HG03432 (cell line): ENCODE measurements at regions not wholly inside any gene's neighbourhood (a gene's known extent, or its start where the extent isn't known, plus 50 kb on each side); places are given as distances from the start of the nearest gene placed in this dataset.
"Not testable (repeated sequence)": the region's sequence is repeated elsewhere in the genome, so short reads cannot be mapped to it uniquely, and the experiment has no call there.

Experiments
- ATAC-seq: cut with Tn5 transposase; IDR thresholded peaks from one replicate; pipeline ENCODE4 v1.9.1; 2021; ENCODE audit warnings: mild to moderate bottlenecking, moderate library complexity; ENCODE audit not compliant: unreplicated experiment

DNA sequence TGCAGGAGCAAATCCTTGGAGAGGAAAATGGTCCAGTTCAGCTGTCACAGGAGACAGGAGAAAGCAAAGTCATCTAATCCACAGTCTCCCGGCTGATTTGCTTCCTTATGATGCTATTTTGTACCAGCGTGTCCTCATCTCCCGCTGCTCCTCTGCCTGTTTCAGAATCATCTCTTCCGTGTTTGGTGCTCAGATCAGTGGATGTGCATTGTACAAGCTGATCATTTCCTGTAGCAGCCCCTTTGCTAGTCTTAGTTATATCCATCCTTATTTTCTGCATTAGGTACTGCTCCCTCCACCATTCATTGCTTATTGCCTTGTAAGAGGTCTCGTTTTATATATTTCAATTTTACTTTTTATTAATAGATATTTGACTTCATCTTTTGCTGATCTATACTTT, 219.9 kb upstream of the PRSS58 start:
- ATAC-seq: not testable (repeated sequence)

DNA sequence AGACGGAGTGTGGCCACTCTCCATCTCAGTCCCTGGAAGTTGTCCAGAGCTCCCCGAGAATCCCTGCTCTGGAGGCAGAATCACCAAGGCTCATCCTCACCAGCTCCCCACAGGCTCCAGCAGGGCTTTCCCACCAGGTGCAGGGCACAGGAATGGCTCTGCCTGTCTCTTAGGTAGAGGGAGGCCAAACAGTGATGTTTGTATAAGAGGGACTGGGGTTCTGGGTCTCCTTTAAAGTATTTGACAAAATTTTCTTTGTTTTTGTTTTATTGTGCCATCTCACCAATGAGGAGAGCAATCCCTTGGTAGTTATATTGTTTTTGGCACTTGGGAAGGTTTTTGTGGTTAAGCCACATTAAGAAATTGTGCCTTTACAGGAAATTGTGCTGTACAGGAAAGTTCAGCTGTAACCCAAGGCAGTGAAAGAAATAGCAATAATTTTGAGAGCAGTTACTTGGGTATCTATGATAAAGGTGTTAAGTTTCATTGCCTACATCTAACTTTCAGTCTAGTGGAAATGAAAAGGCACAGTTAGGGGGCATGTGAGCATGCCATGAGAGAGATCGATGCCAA, 219.3 kb upstream of the PRSS58 start:
- ATAC-seq: no peak

DNA sequence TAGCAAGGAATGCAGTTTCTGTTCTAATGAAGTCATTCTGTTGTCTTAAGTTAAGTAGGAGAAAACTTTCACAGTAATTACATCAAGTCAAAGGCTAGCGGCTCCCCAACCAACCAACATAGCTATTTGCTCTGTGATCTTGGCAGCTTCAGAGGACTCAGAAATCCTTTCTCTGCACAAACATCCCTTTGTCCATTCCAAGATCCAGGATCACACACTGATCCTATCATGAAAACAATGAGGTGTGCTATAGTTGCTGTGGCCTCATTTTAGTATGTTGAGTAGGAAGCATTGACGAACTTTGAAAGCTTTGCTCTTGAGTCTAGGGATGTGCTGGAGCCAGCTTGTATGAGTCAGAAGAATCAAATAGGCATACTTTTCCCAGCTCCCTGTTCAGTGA, 218.2 kb upstream of the PRSS58 start:
- ATAC-seq: no peak

DNA sequence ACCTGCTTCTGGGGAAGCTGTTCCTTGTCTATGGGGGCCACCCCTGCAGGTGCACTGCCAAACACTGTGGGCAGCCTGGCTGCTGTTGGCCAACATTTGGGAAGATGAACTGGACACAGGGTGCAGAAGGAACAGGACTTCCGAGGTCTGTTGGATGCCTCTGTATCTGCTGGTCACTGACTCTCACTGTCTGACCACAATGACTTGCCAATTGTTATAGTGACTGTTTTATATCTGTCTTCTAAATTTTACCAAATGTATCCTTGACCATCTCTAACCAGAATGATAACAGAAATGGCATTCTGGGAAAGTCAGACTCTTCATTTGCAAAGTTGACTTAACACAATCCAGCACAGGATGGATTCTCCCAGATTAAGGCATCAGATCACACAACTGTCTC, 214.0 kb upstream of the PRSS58 start:
- no peak for ATAC-seq

DNA sequence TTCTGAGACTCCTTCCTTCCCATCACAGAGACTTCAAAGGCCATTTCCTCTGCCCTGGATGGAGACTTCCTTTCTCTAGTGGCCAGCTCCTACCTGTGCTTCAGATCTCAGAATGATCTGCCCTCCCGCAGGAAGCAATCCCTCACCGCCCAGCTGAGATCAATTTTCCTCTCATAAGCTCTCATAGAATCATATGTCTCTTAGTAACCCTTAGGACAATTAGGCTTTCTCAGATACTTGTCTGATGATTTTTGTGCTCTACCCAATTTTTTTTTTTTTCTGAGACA, 212.6 kb upstream of the PRSS58 start:
- no peak for ATAC-seq

DNA sequence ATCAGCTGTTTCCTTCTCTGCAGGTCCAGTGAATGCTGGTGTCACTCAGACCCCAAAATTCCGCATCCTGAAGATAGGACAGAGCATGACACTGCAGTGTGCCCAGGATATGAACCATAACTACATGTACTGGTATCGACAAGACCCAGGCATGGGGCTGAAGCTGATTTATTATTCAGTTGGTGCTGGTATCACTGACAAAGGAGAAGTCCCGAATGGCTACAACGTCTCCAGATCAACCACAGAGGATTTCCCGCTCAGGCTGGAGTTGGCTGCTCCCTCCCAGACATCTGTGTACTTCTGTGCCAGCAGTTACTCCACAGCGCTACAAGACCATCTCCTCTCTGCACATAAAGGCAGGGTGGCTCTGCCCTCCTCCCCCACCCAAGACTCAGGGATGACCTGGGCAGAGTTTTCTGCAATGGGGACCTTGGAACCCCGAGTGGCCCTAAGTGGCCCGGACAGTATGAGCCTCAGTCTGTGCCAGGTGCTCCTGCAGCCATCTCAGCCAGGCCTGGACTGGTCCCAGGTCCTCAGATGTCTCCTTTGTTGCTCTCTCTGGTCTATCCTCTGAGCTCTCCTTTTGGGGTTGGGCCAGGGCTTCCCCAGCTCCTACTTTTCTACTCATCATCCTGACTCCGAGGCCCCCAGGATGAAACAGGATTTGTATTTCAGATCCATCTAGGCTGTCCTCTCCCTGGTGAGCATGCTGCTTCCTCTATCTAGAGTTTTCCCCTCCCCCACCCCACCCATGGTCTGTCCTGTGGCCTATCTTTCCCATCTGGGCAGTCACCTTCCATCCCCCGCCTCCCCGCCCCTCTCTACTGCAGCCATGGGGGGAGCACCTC, 212.1 kb upstream of the PRSS58 start:
- ATAC-seq: no peak

DNA sequence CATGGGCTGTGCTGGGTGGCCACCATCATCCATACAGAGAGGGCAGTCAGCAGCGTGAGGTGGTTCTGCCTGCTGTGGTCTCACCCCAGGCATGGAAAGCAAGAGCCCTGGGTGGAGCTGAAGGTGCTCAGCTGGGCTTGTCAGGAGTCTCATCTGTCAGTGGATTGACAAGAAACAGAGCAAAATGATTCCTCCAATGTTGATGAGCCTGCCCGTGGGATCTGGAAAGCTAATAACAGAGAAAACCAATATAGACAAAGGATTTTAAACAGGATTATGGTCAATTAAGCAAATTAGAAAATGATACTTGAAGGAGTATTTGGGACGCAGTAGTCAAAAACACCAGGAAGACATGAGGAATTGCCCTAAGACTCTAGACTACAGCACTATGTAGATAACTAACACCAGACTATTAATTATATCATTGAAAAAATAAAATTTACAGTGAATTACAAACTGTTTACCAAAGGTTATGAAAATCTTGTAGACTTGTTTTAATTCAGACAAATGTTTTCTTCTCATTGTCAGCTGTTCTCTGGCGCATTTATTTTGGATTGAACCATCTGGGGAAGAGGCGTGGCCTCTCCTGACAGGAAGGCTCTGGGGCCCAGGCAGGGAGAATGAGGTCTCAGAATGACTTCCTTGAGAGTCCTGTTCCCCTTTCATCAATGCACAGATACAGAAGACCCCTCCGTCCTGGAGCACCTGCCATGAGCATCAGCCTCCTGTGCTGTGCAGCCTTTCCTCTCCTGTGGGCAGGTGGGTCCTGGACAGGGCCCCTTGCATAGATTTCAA, 211.2 kb upstream of the PRSS58 start:
- ATAC-seq: no peak

DNA sequence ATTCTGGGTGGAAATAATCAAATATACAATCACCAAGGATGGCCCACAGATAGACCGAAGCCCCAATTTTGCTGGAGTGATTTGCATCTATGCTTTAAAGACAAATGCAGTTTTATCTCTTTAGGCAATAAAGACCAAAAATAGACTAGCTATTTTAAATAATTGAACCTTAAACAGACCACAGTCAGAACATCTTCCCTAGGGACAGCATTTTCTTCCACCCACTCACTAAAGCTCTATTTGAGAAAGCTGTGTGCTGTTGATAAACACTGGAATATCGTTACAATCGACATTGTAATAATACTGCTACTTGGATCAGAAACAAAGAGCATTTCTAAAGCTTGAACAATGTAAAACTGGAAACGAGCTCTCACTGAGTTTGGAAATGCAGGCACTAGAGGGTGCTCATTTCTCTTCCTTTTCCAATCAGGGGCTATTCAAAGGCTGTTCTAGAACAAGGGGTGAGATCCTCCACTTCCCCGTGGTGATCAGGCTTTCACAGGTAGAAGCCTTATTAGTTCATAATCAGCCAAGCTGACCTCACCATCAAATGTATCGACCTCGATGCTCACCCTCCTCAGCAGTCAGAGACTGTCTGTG, 209.3 kb upstream of the PRSS58 start:
- ATAC-seq: not testable (repeated sequence)

DNA sequence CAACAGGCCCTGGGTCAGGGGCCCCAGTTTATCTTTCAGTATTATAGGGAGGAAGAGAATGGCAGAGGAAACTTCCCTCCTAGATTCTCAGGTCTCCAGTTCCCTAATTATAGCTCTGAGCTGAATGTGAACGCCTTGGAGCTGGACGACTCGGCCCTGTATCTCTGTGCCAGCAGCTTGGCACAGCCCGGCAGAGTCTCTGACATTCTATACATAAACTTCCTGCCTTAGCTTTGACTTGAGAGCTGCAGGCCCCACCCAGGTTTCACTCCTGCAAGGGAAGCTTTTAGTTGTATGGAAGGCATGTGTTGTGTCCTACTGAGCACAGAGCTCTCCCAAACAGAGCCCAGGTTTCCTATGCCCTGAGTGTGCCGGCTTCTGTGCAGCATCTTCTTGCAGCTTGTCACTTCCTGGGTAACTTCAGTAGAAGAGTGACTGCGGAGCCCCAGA, 205.6 kb upstream of the PRSS58 start:
- no peak for ATAC-seq

DNA sequence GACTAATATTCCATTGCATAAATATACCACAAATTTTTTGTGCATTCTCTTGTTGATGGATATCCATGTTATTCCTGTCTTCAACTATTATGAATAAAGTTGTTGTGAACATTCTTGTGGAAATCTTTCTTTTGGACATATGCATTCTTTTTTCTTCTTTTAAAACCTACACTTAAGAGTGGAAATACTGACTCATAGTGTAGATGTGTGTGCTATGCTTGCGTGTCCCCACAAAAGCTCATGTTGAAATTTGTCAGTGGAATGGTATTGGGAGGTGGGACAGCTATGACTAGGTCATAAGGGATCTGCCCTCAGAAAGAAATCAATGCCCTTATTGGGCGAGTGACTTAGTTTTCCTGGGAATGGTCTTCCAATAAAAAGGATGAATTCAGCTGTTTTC, 203.6 kb upstream of the PRSS58 start:
- ATAC-seq: no peak

DNA sequence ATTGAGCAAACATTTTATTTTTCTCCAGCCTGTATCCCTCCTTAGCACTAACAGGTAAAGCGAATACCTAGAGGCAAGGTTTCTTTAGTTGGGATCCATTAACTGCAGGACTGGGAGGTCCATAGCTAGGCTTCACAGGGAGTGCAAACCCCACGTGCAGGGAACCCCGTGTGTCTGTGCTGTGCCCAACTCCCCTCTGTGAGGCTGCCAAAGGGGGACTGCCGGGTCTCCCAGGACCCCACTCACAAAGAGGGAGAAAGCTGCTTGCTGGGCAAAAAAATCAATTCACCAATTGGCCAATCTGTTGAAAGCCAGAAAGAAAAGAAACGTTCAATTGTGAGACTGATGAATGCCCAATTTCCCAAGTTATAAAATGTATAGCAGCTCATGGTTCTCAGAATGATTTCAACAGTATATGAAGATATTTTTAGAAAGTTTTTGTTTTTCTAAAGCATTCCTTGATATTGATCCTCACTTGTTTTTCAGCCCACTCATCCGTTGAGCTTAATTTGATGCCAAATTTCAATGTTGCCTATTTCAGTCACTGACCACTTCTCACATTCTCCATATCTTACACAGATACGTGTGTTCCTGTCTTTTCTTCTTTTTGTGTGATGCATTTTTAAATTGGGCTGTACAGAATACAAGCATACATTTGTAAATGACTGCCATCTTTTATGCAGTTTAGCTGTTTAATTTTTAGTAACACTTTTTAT, 202.7 kb upstream of the PRSS58 start:
- no peak for ATAC-seq

DNA sequence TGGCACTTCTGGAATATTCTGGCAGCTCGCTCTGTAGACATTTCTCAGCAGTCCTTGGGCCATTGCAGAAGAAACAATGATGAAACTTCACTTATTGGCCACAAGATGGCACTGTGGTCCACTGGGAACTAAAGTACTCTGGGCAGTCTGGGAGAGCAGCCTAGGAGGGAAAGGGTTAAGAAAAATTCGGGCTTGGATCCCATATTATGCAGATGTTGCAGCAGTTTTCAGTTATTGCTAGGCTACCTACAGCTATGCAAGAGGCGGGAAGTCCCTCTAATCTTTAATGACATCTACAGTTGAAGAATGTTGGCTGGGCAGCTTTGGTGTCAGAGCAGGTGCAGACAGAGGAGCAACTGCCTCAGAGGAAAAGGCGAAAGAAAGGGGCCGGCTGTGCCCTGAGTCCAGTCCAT, 201.7 kb upstream of the PRSS58 start:
- peak; percentile 82 for ATAC-seq

DNA sequence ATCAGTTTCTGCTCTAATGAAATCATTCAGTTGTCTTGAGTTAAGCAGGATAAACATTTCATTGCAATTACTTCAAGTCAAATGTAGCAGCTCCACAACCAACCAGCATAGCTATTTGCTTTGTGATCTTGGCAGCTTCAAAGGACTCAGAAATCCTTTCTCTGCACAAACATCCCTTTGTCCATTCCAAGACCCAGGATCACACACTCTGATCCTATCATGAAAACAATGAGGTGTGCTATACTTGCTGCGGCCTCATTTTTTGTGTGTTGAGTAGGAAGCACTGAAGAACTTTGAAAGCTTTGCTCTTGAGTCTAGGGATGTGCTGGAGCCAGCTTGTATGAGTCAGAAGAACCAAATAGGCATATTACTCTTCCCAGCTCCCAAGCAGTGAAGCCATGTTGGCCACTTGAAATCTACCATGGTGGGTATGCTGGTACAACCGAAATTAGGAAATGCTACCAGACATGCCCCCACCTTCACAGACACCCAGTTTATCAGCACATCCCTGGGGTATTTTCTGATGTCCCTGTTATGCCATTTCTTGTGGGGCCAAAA, 199.4 kb upstream of the PRSS58 start:
- no peak for ATAC-seq

DNA sequence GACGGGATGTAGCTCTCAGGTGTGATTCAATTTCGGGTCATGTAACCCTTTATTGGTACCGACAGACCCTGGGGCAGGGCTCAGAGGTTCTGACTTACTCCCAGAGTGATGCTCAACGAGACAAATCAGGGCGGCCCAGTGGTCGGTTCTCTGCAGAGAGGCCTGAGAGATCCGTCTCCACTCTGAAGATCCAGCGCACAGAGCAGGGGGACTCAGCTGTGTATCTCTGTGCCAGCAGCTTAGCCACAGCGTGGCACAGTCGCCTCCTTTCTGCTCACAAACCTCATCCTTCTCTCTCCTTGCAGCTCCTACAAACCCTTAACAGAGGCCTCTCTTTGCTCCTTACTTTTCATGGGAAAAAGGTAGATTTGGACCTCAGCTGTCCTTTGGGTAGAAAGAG, 197.5 kb upstream of the PRSS58 start:
- no peak for ATAC-seq

DNA sequence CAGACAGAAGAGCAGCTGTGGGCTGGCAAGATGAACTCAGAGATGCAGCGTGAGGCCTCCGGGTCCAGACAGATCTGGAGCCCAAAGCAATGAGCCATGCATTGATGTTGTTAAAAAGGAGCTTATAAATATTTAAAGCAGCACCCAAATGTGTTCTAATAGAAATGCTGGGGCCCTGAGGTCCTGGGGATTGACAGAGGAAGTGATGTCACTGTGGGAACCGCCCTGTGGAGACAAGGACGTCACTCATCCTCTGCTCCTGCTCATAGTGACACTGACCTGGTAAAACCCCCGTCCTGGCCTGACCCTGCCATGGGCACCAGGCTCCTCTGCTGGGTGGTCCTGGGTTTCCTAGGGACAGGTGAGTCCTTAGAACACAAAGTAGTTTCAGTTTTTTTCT, 197.0 kb upstream of the PRSS58 start:
- no peak for ATAC-seq

DNA sequence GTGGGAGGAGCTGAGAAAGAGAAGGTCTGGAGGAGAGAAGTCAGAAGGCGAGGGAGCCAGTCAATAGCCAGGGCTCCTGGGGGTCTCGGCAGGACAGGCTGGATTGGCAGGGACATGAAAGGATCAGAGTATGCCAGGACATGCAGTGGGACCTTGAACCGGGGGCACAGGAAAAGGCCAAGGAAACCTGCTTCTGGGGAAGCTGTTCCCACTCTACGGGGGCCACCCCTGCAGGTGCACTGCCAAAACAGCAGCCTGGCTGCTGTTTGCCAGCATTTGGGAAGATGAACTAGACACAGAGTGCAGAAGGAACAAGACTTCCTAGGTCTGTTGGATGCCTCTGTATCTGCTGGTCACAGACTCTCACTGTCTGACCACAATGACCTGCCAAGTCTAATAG, 194.9 kb upstream of the PRSS58 start:
- no peak for ATAC-seq

DNA sequence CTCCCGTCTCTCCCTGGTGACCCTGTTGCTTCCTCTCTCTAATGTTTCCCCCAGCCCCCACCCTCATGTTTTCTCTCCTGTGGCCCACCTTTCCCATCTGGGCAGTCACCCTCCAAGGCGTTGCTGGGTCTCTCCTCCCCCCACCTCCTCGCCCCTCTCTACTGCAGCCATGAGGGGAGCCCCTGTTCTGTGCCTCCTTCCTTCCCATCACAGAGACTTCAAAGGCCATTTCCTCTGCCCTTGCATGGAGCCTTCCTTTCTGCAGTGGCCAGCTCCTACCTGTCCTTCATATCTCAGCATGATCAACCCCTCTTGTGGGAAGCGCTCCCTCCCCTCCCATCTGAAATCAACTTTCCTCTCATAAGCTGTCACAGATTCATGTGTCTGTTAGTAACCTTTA, 194.0 kb upstream of the PRSS58 start:
- no peak for ATAC-seq

DNA sequence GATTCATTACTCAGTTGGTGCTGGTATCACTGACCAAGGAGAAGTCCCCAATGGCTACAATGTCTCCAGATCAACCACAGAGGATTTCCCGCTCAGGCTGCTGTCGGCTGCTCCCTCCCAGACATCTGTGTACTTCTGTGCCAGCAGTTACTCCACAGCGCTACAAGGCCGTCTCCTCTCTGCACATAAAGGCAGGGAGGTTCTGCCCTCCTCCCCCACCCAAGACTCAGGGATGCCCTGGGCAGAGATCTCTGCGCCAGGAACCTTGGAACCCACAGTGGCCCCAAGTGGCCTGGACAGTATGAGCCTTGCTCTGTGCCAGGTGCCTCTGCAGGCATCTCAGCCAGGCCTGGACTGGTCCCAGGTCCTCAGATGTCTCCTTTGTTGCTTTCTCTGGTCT, 193.4 kb upstream of the PRSS58 start:
- peak; percentile 45 for ATAC-seq

DNA sequence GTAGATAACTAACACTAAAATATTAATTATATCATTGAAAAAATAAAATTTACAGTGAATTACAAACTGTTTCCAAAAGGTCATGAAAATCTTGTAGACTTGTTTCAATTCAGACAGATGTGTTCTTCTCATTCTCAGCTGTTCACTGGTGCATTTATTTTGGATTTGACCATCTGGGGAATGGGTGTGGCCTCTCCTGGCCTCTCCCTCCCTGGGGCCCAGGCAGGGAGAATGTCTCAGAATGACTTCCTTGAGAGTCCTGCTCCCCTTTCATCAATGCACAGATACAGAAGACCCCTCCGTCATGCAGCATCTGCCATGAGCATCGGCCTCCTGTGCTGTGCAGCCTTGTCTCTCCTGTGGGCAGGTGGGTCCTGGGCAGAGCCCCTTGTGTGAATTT, 192.8 kb upstream of the PRSS58 start:
- no peak for ATAC-seq

DNA sequence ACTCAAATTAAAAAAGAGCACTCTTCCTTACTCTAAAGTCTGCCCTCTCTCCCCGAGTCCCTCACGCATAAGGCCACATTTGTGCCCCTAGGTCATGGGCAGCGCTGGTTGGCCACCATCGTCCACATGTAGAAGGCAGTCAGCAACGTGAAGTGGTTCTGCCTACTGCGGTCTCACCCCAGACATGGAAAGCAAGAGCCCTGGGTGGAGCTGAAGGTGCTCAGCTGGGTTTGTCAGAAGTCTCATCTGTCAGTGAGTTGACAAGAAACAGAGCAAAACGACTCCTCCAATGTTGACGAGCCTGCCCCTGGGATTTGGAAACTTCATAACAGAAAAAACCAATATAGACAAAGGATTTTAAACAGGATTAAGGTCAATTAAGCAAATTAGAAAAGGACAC, 192.3 kb upstream of the PRSS58 start:
- no peak for ATAC-seq

DNA sequence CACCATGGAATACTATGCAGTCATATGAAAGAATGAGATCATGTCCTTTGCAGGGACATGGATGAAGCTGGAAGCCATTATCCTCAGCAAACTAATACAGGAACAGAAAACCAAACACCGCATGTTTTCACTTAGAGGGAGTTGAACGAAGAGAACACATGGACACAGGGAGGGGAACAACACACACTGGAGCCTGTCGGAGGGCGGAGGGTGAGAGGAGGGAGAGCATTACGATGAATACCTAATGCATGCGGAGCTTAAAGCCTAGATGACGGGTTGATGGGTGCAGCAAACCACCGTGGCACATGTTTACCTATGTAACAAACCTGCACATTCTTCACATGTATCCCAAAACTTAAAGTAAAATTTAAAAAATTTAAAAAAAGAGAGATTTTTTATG, 191.0 kb upstream of the PRSS58 start:
- not testable (repeated sequence) for ATAC-seq
